ENCODE measurements at regions not wholly inside any gene's neighbourhood (a gene's known extent, or its start where the extent isn't known, plus 50 kb on each side); places are given as distances from the start of the nearest gene placed in this dataset.

GRCh38 chr1:172827301-172827700 lies 168.4 kb downstream of the FASLG start (continued):
- TF ChIP-seq POU6F1 (CRISPR knock-in tag; IDR thresholded peaks at IDR 0.05; ENCODE audit: borderline replicate concordance, low read depth) (no peak), PPARA (CRISPR knock-in tag; IDR thresholded peaks at IDR 0.05; ENCODE audit: borderline replicate concordance) (no peak), GLIS3 (CRISPR knock-in tag; IDR thresholded peaks at IDR 0.05) (no peak), ZNF565 (CRISPR knock-in tag; conservative IDR thresholded peaks at IDR 0.05; ENCODE audit: low read depth) (no peak), ZFP3 (CRISPR knock-in tag; IDR thresholded peaks at IDR 0.05) (no peak), CSRNP3 (CRISPR knock-in tag; IDR thresholded peaks at IDR 0.05) (no peak), TOX (CRISPR knock-in tag; IDR thresholded peaks at IDR 0.05; ENCODE audit: borderline replicate concordance) (no peak), ZNF8 (CRISPR knock-in tag; IDR thresholded peaks at IDR 0.05) (no peak), ZNF70 (CRISPR knock-in tag; IDR thresholded peaks at IDR 0.05) (no peak)

GRCh38 chr1:172827841-172828240 lies 168.9 kb downstream of the FASLG start:
- ATAC-seq, result no peak
- TF ChIP-seq ZC3H10 (CRISPR knock-in tag; IDR thresholded peaks at IDR 0.05), result no peak
- TF ChIP-seq PPARA (CRISPR knock-in tag; IDR thresholded peaks at IDR 0.05; ENCODE audit: borderline replicate concordance), result no peak
- TF ChIP-seq GLIS3 (CRISPR knock-in tag; IDR thresholded peaks at IDR 0.05), result no peak
- no peak for TF ChIP-seq BACH2 (CRISPR knock-in tag; IDR thresholded peaks at IDR 0.05; ENCODE audit: borderline replicate concordance)
- TF ChIP-seq RARB (CRISPR knock-in tag; IDR thresholded peaks at IDR 0.05), result no peak

- TF ChIP-seq TCF4 (CRISPR knock-in tag; IDR thresholded peaks at IDR 0.05; ENCODE audit: borderline replicate concordance) (no peak), BACH2 (CRISPR knock-in tag; IDR thresholded peaks at IDR 0.05; ENCODE audit: borderline replicate concordance) (no peak), CSDC2 (CRISPR knock-in tag; IDR thresholded peaks at IDR 0.05) (no peak), ESRRG (CRISPR knock-in tag; IDR thresholded peaks at IDR 0.05) (no peak), ZFP3 (CRISPR knock-in tag; IDR thresholded peaks at IDR 0.05) (no peak), TSHZ2 (CRISPR knock-in tag; IDR thresholded peaks at IDR 0.05) (no peak), ZNF70 (CRISPR knock-in tag; IDR thresholded peaks at IDR 0.05) (no peak), SNAI2 (CRISPR knock-in tag; IDR thresholded peaks at IDR 0.05) (no peak), PATZ1 (CRISPR knock-in tag; IDR thresholded peaks at IDR 0.05; ENCODE audit: borderline replicate concordance) (no peak), ZC3H10 (CRISPR knock-in tag; IDR thresholded peaks at IDR 0.05) (no peak), RARB (CRISPR knock-in tag; IDR thresholded peaks at IDR 0.05) (no peak), CREB5 (CRISPR knock-in tag; IDR thresholded peaks at IDR 0.05; ENCODE audit: low read depth) (no peak), OSR1 (CRISPR knock-in tag; IDR thresholded peaks at IDR 0.05) (no peak), CSRNP3 (CRISPR knock-in tag; IDR thresholded peaks at IDR 0.05) (no peak), ARNTL (CRISPR knock-in tag; IDR thresholded peaks at IDR 0.05; ENCODE audit: borderline replicate concordance, low read depth) (no peak), POU6F1 (CRISPR knock-in tag; IDR thresholded peaks at IDR 0.05; ENCODE audit: borderline replicate concordance, low read depth) (no peak), TOX (CRISPR knock-in tag; IDR thresholded peaks at IDR 0.05; ENCODE audit: borderline replicate concordance) (no peak), ZFP30 (CRISPR knock-in tag; IDR thresholded peaks at IDR 0.05) (no peak), PPARA (CRISPR knock-in tag; IDR thresholded peaks at IDR 0.05; ENCODE audit: borderline replicate concordance) (no peak)
- no peak for ATAC-seq
Measured at GRCh38 chr1:172832006-172832725, 173.3 kb downstream of the FASLG start.
